OCI-LY1 (cell line): ENCODE measurements at regions not wholly inside any gene's neighbourhood (a gene's known extent, or its start where the extent isn't known, plus 50 kb on each side); places are given as distances from the start of the nearest gene placed in this dataset.

Experiments used
- H2AFZ ChIP-seq: fragments of 200-600 bp; sonication (generic), shearing (Covaris generic); 2 replicates; pipeline ENCODE4 v1.6.0; 2014; ENCODE audit warnings: antibody characterized with exemption, mild to moderate bottlenecking, low read length
- H3F3A ChIP-seq: fragments of 200-600 bp; sonication (generic), shearing (Covaris generic); 2 replicates; pipeline ENCODE4 v1.6.0; 2014; ENCODE audit warnings: mild to moderate bottlenecking, antibody characterized with exemption, low read length, moderate library complexity; ENCODE audit not compliant: insufficient read depth
- H3K27ac ChIP-seq: fragments of 200-600 bp; sonication (generic); 2 replicates; pipeline ENCODE4 v1.5.1; 2014; ENCODE audit warnings: low read length, mixed run types, mild to moderate bottlenecking, low read depth; ENCODE audit not compliant: poor library complexity, severe bottlenecking
- H3K27me3 ChIP-seq: fragments of 200-600 bp; sonication (generic); 2 replicates; pipeline ENCODE4 v1.6.0; 2014; ENCODE audit warnings: antibody characterized with exemption, mild to moderate bottlenecking, low read length, moderate library complexity; ENCODE audit not compliant: insufficient read depth
- H3K36me3 ChIP-seq: fragments of 200-600 bp; sonication (generic); 2 replicates; pipeline ENCODE4 v1.6.1; 2014; ENCODE audit warnings: mild to moderate bottlenecking, antibody characterized with exemption, low read length, moderate library complexity, mixed read lengths; ENCODE audit not compliant: insufficient read depth
- H3K4me1 ChIP-seq: fragments of 200-600 bp; sonication (generic); 2 replicates; pipeline ENCODE4 v1.5.1; 2014; ENCODE audit warnings: mild to moderate bottlenecking, low read length, moderate library complexity; ENCODE audit not compliant: insufficient read depth, severe bottlenecking
- H3K4me2 ChIP-seq: fragments of 200-600 bp; sonication (generic), shearing (Covaris generic); 2 replicates; pipeline ENCODE4 v1.6.1; 2014; ENCODE audit warnings: low read length
- H3K4me3 ChIP-seq: fragments of 200-600 bp; sonication (generic); 2 replicates; pipeline ENCODE4 v1.5.1; 2014; ENCODE audit warnings: low read length, low read depth, mild to moderate bottlenecking, mixed read lengths; ENCODE audit not compliant: poor library complexity, severe bottlenecking
- H3K79me2 ChIP-seq: fragments of 200-600 bp; shearing (Covaris generic); 2 replicates; pipeline ENCODE4 v1.6.1; 2016; ENCODE audit warnings: mixed run types, low read length, mixed read lengths; ENCODE audit not compliant: insufficient read depth
- H3K9ac ChIP-seq: fragments of 200-600 bp; sonication (generic), shearing (Covaris generic); 2 replicates; pipeline ENCODE4 v1.6.1; 2014; ENCODE audit warnings: mild to moderate bottlenecking, low read length, mixed read lengths
- H3K9me2 ChIP-seq: fragments of 200-600 bp; sonication (generic), shearing (Covaris generic); 2 replicates; pipeline ENCODE4 v1.6.1; 2014; ENCODE audit warnings: low read depth, mild to moderate bottlenecking, low read length, mixed read lengths
- H3K9me3 ChIP-seq: fragments of 200-600 bp; shearing (Covaris generic); 2 replicates; pipeline ENCODE4 v1.6.1; 2014; ENCODE audit warnings: low read length, mixed read lengths
- H4K20me1 ChIP-seq: fragments of 200-600 bp; sonication (generic), shearing (Covaris generic); 2 replicates; pipeline ENCODE4 v1.6.0; 2016; ENCODE audit warnings: mild to moderate bottlenecking, low read length; ENCODE audit not compliant: insufficient read depth
- CTCF ChIP-seq: fragments of 200-600 bp; sonication (generic), shearing (Covaris generic); IDR thresholded peaks from 2 replicates; pipeline ENCODE4 v1.5.1; 2017; ENCODE audit warnings: mild to moderate bottlenecking, antibody characterized with exemption, low read length, moderate library complexity, mixed read lengths
- EZH2 ChIP-seq: fragments of 200-600 bp; sonication (generic), shearing (Covaris generic); IDR thresholded peaks from 2 replicates; pipeline ENCODE4 v1.8.0; 2017; ENCODE audit warnings: borderline replicate concordance, mixed run types, mild to moderate bottlenecking, antibody characterized with exemption, low read length, moderate library complexity, mixed read lengths

GRCh38 chr16:54996186-54996585 is 65.5 kb downstream of the IRX5 start:
- TF ChIP-seq EZH2 (no peak), CTCF (no peak)
- Histone ChIP-seq H3K9me3 (no peaks in the 10 kb centered on the region), H2AFZ (no peak overlapping the region), H3K9ac (no peak overlapping the region), H3K27me3 (no peaks in the 10 kb centered on the region; the same call in 1 of the 2 replicates), H3F3A (no peaks in the 10 kb centered on the region), H3K36me3 (no peaks in the 10 kb centered on the region), H3K27ac (no peak overlapping the region), H3K4me3 (no peak overlapping the region), H3K4me2 (no peak overlapping the region), H3K79me2 (no peaks in the 10 kb centered on the region), H4K20me1 (no peaks in the 10 kb centered on the region), H3K4me1 (no peaks in the 10 kb centered on the region), H3K9me2 (no peaks in the 10 kb centered on the region)

DNA sequence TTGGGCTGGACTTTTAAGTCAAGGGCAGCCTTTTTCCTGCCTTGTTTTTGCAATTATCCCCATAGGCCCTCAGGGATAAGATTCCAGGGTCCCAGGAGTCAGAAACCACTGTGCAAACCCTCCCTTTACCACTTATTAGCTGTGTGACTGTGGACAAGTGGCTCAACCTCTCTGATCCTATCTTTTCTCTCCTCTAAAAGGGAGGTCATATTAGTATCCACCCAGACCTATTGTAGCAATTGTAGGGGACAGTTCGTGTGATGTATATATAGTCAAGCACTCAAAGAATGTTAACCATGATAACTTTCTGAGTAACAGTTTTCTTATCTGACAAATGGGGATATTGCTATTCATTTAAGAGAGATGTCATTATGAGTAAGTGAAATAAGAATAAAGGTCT is 68.2 kb downstream of the IRX5 start:
- no peaks in the 10 kb centered on the region for H3K36me3 ChIP-seq
- H4K20me1 ChIP-seq = no peaks in the 10 kb centered on the region
- H3K4me3 ChIP-seq = no peak overlapping the region
- no peak overlapping the region for H3K27ac ChIP-seq
- no peaks in the 10 kb centered on the region for H3K9me3 ChIP-seq
- TF ChIP-seq CTCF (no peak), EZH2 (no peak)
- no peaks in the 10 kb centered on the region for H3F3A ChIP-seq
- no peaks in the 10 kb centered on the region for H3K4me1 ChIP-seq
- no peaks in the 10 kb centered on the region; the same call in 1 of the 2 replicates for H3K27me3 ChIP-seq
- H2AFZ ChIP-seq = no peak overlapping the region
- no peak overlapping the region for H3K4me2 ChIP-seq
- no peaks in the 10 kb centered on the region for H3K79me2 ChIP-seq
- H3K9ac ChIP-seq = no peak overlapping the region
- H3K9me2 ChIP-seq = no peaks in the 10 kb centered on the region

DNA sequence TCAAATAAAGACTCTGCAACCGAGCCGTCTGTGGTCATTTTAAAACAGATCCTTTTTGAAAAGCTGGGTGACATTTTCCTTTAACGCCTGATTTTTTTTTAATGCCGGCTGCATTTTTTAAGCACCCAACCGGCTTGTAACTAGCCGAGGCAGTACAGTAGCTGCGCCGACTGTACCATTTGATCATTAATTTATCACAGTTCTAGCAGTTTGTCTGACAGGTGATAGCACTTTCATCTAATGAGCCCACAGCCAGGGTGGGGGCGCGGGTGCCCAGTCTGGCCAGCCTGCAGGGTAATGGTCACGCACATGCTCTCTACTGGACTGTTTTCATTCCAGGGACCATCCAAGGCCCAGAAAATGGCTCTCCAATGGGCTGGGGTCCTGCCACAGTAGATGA is 68.8 kb downstream of the IRX5 start:
- no peak for TF ChIP-seq EZH2
- TF ChIP-seq CTCF = no peak
- Histone ChIP-seq H3K36me3 (no peaks in the 10 kb centered on the region), H3K4me3 (no peak overlapping the region), H3F3A (no peaks in the 10 kb centered on the region), H3K9me3 (no peaks in the 10 kb centered on the region), H3K4me2 (no peak overlapping the region), H3K9me2 (no peaks in the 10 kb centered on the region), H4K20me1 (no peaks in the 10 kb centered on the region), H3K79me2 (no peaks in the 10 kb centered on the region), H2AFZ (no peak overlapping the region), H3K4me1 (no peaks in the 10 kb centered on the region), H3K27me3 (no peaks in the 10 kb centered on the region; the same call in 1 of the 2 replicates), H3K9ac (no peak overlapping the region), H3K27ac (no peak overlapping the region)
